DOHH2 (cell line): ENCODE measurements at regions not wholly inside any gene's neighbourhood (a gene's known extent, or its start where the extent isn't known, plus 50 kb on each side); places are given as distances from the start of the nearest gene placed in this dataset.

Experiments
- EZH2phosphoT487 ChIP-seq: fragments of 200-600 bp; sonication (generic); IDR thresholded peaks from 2 replicates; pipeline ENCODE4 v1.6.1; 2017; ENCODE audit warnings: borderline replicate concordance, mild to moderate bottlenecking, antibody characterized with exemption, low read length, moderate library complexity, mixed read lengths
- TF ChIP-seq, protein P1 (sequence below): fragments of 200-600 bp; sonication (generic); IDR thresholded peaks from one replicate; pipeline ENCODE4 v1.5.1; 2014; ENCODE audit warnings: antibody characterized with exemption, mild to moderate bottlenecking, low read depth, low read length; ENCODE audit not compliant: poor library complexity, severe bottlenecking

DNA sequence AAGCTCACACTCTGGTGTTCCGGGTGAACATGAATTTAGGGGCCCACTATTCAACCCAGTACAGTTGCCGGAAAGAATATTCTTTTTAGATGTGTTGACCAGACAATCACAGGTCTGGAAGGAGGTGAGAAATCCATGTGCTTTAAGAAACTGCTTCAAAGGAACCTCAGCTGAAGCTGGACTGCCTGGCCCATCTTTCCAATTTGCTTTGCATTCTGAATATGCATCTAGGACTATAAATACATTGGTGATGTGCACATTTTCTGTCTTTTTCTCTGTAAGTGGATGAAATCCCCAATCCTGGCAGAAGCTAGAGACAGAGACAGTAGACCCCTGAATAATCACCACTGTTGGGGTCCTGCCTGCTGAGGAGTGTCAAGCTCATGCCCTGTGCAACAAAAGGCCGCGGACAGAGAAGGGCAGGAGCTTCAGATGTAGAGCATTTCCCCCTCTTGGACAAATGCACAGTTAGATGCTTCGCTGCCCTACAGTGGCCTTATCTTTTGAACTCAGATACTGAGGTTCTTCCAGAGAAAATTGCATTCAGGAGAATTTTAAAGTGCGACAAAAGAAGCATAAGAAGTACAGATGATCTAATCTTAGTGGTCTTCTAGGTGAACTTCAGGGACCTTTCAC lies 368.3 kb downstream of the SFMBT2 start:
- TF ChIP-seq, protein P1, sequence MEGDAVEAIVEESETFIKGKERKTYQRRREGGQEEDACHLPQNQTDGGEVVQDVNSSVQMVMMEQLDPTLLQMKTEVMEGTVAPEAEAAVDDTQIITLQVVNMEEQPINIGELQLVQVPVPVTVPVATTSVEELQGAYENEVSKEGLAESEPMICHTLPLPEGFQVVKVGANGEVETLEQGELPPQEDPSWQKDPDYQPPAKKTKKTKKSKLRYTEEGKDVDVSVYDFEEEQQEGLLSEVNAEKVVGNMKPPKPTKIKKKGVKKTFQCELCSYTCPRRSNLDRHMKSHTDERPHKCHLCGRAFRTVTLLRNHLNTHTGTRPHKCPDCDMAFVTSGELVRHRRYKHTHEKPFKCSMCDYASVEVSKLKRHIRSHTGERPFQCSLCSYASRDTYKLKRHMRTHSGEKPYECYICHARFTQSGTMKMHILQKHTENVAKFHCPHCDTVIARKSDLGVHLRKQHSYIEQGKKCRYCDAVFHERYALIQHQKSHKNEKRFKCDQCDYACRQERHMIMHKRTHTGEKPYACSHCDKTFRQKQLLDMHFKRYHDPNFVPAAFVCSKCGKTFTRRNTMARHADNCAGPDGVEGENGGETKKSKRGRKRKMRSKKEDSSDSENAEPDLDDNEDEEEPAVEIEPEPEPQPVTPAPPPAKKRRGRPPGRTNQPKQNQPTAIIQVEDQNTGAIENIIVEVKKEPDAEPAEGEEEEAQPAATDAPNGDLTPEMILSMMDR = no peak
- no peak for TF ChIP-seq EZH2phosphoT487
